SW480 (cell line): ENCODE measurements at regions not wholly inside any gene's neighbourhood (a gene's known extent, or its start where the extent isn't known, plus 50 kb on each side); places are given as distances from the start of the nearest gene placed in this dataset.
"Not testable (repeated sequence)": the region's sequence is repeated elsewhere in the genome, so short reads cannot be mapped to it uniquely, and the experiment has no call there.

Source experiments
- DNase-seq: peaks from one replicate; pipeline ENCODE4 v3.0.0-alpha.2; 2016; ENCODE audit warnings: low spot score

DNA sequence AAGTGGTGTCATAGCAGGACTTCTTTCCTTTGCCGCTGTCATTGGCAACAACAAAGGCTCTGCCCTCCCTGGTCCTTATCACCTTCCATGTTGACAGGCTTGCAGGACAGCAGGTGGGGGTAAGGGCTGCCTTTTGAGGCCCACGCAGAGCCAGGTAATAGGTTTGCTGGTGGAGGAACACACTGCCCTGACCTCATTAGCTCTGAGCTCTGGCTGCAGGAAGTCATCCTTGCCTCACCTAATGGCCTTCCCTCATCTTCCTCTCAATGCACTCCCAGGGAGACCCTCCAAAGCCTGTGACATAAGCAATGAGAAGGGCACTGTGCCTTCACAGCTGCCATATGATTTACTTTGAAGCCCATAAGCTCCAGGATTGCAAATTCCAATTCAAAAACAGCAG is 1205.2 kb upstream of the AUTS2 start:
- no peak for DNase-seq

GRCh38 chr7:68394131-68394530 is 1204.1 kb upstream of the AUTS2 start:
- DNase-seq = no peak

GRCh38 chr7:68399991-68400590 is 1198.2 kb upstream of the AUTS2 start:
- no peak for DNase-seq

- no peak for DNase-seq
Observed at GRCh38 chr7:68400783-68401182, 1197.5 kb upstream of the AUTS2 start.

GRCh38 chr7:68401313-68401712 is 1197.0 kb upstream of the AUTS2 start:
- no peak for DNase-seq

GRCh38 chr7:68406480-68406879 is 1191.8 kb upstream of the AUTS2 start:
- no peak for DNase-seq

DNA sequence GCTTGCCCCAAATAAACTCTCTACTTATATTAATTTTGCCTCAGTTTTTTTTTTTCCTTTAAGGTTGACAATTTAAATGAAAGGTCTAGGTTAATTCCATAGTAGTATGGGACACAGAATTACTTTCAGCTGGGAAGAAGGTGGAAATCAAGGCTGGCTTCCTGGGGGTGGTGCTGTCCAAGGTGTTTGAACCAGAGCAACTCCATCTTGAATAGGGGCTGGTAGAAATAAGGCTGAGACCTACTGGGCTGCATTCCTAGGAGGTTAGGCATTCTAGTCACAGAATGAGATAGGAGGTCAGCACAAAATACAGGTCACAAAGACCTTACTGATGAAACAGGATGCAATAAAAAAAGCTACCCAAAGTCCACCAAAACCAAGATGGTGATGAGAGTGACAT is 1190.8 kb upstream of the AUTS2 start:
- DNase-seq = no peak

- no peak for DNase-seq
Observed at GRCh38 chr7:68408873-68409272, 1189.4 kb upstream of the AUTS2 start.

- no peak for DNase-seq
Observed at GRCh38 chr7:68409851-68410250, 1188.4 kb upstream of the AUTS2 start.

- DNase-seq = not testable (repeated sequence)
Observed at GRCh38 chr7:68410693-68411092, 1187.6 kb upstream of the AUTS2 start.

DNA sequence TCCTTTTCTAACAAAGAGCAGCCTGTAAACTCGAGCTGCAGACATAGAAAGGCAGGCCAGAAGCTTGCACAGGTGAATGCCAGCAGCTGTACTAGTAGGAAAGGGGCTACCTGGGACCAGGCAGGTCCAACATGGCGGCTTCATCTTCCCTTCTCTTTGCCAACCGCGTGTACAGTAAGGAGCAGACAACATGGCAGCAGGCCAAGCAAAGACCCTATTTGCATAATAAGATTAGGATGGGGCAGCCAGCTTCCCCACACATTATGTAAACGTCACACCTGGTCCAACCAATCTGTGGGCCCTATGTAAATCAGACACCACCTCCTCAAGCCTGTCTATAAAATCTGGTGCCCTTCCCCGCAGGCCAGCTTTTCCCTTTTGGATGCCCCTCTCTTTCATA is 1186.5 kb upstream of the AUTS2 start:
- no peak for DNase-seq

DNA sequence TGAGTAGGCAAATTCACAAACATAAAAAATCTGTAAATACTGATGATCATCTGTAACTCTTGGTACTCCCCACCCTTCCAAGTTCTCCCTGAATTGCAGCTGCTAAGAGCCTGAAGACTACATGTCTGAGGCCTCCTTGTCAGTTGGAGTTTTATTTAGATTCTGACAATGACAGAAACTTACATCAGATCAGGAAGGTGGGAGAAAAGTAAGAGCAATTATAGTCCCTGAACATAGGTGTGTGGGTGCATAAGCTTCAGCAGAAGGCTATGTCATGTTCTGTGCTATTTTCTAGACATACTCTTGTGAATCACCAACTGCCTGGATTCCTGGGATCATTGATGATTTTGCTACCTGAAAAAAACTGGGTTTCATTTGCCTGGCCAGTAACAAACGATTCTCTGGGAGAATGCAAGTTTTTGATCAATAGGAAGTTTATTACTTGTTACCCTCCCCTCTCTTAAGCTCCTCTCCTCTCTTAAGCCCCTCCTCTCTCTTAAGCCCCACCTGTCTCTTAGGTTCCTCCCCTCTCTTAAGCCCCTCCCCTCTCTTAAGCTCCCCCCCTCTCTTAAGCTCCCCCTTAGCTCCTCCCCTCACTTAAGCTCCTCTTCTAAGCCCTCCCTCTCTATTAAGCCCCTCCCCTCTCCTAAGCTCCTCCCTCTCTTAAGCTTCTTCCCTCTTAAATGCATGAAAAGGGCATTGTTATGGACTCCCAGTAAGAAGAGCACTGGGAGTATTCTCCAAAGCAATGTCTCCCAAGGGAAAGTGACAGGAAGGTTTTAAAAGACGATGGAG is 1183.4 kb upstream of the AUTS2 start:
- peak; percentile 13 for DNase-seq

- DNase-seq = no peak
Observed at GRCh38 chr7:68417002-68417401, 1181.3 kb upstream of the AUTS2 start.

DNA sequence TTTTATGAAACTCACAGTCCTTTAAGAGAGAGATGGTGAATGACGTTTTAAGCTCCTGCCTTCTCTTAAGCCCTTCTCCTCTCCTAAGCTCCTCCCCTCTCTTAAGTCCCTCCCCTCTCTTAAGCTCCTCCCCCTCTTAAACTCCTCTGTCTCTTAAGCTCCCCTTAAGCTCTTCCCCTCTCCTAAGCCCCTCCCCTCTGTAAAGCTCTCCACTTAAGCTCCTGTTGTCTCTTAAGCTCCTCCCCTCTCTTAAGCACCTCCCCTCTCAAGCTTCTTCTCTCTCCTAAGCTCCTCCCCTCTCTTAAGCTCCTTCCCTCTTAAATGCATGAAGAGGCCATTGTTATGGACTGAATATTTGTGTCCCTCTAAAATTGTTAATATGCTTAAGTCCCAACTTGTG is 1180.6 kb upstream of the AUTS2 start:
- DNase-seq = peak; percentile 14

GRCh38 chr7:68420342-68421192 is 1177.7 kb upstream of the AUTS2 start:
- no peak for DNase-seq

GRCh38 chr7:68421712-68422111 is 1176.6 kb upstream of the AUTS2 start:
- DNase-seq = no peak

DNA sequence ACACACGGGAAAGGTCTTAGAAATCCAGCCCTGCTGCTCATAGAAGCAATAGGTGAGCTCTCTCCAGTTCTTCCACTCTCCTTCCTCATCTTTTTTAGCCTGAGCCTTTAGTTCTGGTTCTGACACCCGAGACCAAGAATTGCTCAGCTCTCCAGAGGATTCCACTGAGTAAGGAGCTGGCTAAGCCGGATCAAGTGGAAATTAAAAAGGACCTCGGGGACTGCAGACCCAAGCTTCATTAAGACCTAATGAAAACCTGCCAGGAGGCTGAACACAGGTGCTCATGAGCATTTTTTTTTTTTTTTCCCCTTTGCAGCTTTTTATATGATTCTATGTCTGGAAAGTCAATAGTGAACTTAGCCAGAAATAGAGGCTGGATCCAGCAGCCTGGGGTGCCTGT is 1176.0 kb upstream of the AUTS2 start:
- DNase-seq = no peak

- DNase-seq = no peak
Observed at GRCh38 chr7:68423356-68423755, 1174.9 kb upstream of the AUTS2 start.

GRCh38 chr7:68424658-68425297 is 1173.5 kb upstream of the AUTS2 start:
- DNase-seq = no peak

- no peak for DNase-seq
Observed at GRCh38 chr7:68425377-68425776, 1172.9 kb upstream of the AUTS2 start.

DNA sequence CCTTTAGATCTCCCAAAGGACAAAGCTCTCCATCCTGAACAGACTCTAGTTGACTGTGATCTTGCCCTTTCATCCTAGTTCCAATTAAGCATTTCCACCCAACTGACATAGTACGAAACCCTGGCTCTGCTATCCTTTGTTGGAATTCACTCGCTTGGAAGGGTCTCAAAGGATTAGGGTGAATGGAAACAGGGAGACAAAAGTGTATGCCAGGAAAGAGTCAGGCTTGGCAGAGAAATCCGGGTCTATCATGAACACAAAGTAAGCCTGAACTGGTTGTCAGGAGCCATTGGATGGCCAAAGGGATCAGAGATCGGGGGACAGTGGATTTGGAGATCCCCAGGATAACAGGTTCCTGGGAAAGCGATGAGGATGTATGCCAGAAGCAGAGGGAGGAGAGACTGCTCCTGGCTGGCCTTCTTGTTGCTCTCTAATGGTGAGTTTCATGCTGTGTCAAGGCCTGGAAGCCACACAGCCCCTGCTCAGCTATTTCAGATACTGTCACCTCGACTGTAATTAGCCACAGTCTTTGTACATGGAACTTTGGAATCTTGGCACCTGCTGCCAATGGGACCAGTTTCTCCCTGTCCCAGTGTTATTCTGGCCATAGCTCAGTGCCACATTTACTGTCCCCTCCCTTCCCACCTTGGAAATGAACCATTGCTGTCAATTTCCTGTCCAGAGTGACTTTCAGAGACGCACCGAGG is 1168.7 kb upstream of the AUTS2 start:
- DNase-seq = no peak

GRCh38 chr7:68432585-68432984 is 1165.7 kb upstream of the AUTS2 start:
- no peak for DNase-seq
